Activated T-helper 1 cell treated with anti-CD3 and anti-CD28 coated beads, Interleukin-12 subunit alpha, Interleukin-12 subunit beta, Interleukin-2, Interleukin-4 antibody, amounts not matched to agents 30 ng/mL and 10 ng/mL and 1 ng/mL, durations not matched to agents 14 hours and 24 hours and 36 hours (primary cell): ENCODE measurements at regions not wholly inside any gene's neighbourhood (a gene's known extent, or its start where the extent isn't known, plus 50 kb on each side); places are given as distances from the start of the nearest gene placed in this dataset.
"Not testable (repeated sequence)": the region's sequence is repeated elsewhere in the genome, so short reads cannot be mapped to it uniquely, and the experiment has no call there.

Source experiments
- DNase-seq: peaks from one replicate; pipeline ENCODE4 v3.0.0; 2021; ENCODE audit warnings: low spot score
- H3K27ac Mint-ChIP-seq: one replicate; pipeline ENCODE4 v1.8.0; 2021; ENCODE audit warnings: mild to moderate bottlenecking, mixed read lengths
- H3K27me3 Mint-ChIP-seq: one replicate; pipeline ENCODE4 v1.8.0; 2022; ENCODE audit warnings: mild to moderate bottlenecking, moderate library complexity, mixed read lengths; ENCODE audit not compliant: insufficient read depth
- H3K36me3 Mint-ChIP-seq: one replicate; pipeline ENCODE4 v1.8.0; 2021; ENCODE audit warnings: low read depth, mixed read lengths
- H3K4me1 Mint-ChIP-seq: one replicate; pipeline ENCODE4 v1.8.0; 2021; ENCODE audit warnings: low read depth, mixed read lengths
- H3K4me3 Mint-ChIP-seq: one replicate; pipeline ENCODE4 v1.8.0; 2021; ENCODE audit warnings: mild to moderate bottlenecking, moderate library complexity, mixed read lengths
- H3K9me3 Mint-ChIP-seq: one replicate; pipeline ENCODE4 v1.8.0; 2021; ENCODE audit warnings: mixed read lengths
- intact Hi-C: fragments of 100-400 bp; cut with micrococcal nuclease; formaldehyde crosslinking; loops from one replicate; pipeline ENCODE4 v1.15.1; 2024

DNA sequence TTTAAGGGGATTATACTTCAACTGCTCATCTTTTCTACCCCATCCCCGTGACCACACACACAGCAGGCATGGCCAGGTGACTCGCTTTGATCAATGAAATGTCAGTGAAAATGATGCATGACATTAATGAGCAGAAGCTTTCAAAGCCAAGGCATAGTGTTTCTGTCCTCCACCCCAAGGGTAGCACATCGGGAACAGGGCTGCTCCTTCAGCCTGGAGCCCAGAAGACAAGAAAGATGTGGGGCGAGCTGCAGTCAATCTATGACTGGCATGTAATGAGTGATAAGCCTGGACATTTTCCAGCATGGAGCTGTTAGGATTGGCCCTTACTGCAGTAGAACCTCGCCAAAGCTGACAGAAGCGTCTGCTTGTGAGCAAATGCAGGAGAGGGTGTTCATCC lies 122.6 kb upstream of the IRX2 start:
- Mint-ChIP-seq H3K9me3 (peaks cover 14% of the 10 kb centered on the region), H3K4me1 (no peaks in the 10 kb centered on the region), H3K27ac (no peak overlapping the region), H3K27me3 (no peaks in the 10 kb centered on the region), H3K36me3 (no peaks in the 10 kb centered on the region), H3K4me3 (no peak overlapping the region)
- intact Hi-C loops, result no loop called here
- DNase-seq, result no peak

- Mint-ChIP-seq H3K36me3 (no peaks in the 10 kb centered on the region), H3K4me3 (no peak overlapping the region), H3K9me3 (peaks cover 6% of the 10 kb centered on the region), H3K4me1 (no peaks in the 10 kb centered on the region), H3K27ac (no peak overlapping the region), H3K27me3 (no peaks in the 10 kb centered on the region)
- DNase-seq, result no peak
- intact Hi-C loops, result no loop called here
These were observed 121.2 kb upstream of the IRX2 start for GRCh38 chr5:2872676-2873075.

DNA sequence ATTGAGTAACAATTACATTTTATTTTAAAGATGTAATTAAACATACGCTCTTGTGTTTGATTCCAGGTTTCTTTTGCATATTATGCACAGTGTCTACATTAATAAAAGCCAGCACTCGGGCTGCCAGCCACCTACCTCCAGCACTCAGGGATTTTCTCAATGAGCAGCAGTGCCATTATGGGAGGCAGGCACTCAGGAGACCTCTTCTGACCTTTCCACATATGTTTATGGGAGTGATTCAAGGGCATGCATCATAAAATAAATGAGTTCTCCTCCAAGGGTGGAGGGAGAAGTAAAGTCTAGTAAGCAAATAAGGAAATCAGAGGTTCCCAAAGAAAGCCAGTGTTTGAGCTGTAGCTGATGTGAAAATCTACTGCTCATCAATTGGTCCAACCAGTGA lies 119.8 kb upstream of the IRX2 start:
- Mint-ChIP-seq H3K4me3 (no peak overlapping the region), H3K9me3 (peaks cover 5% of the 10 kb centered on the region), H3K27ac (no peak overlapping the region), H3K36me3 (no peaks in the 10 kb centered on the region), H3K4me1 (no peaks in the 10 kb centered on the region), H3K27me3 (no peaks in the 10 kb centered on the region)
- intact Hi-C loops, result no loop called here
- no peak for DNase-seq

- Mint-ChIP-seq H3K4me1 (no peaks in the 10 kb centered on the region), H3K9me3 (peaks cover 9% of the 10 kb centered on the region), H3K4me3 (no peak overlapping the region), H3K27ac (no peak overlapping the region), H3K27me3 (no peaks in the 10 kb centered on the region), H3K36me3 (no peaks in the 10 kb centered on the region)
- DNase-seq, result no peak
- intact Hi-C loops, result no loop called here
These were observed 118.0 kb upstream of the IRX2 start for GRCh38 chr5:2869471-2869870.

- H3K27ac Mint-ChIP-seq, result no peak overlapping the region
- peaks cover 4% of the 10 kb centered on the region for H3K9me3 Mint-ChIP-seq
- no peak for DNase-seq
- no peak overlapping the region for H3K4me3 Mint-ChIP-seq
- intact Hi-C loops, result no loop called here
- no peaks in the 10 kb centered on the region for H3K4me1 Mint-ChIP-seq
- no peaks in the 10 kb centered on the region for H3K36me3 Mint-ChIP-seq
- no peaks in the 10 kb centered on the region for H3K27me3 Mint-ChIP-seq
These were observed 116.0 kb upstream of the IRX2 start for GRCh38 chr5:2867373-2867933.

- peaks cover 10% of the 10 kb centered on the region for H3K9me3 Mint-ChIP-seq
- intact Hi-C loops, result no loop called here
- H3K27me3 Mint-ChIP-seq, result no peaks in the 10 kb centered on the region
These were observed 115.3 kb upstream of the IRX2 start for GRCh38 chr5:2866662-2867372.

GRCh38 chr5:2865856-2866255 lies 114.4 kb upstream of the IRX2 start:
- Mint-ChIP-seq H3K4me1 (no peaks in the 10 kb centered on the region), H3K4me3 (no peak overlapping the region), H3K27ac (no peak overlapping the region), H3K9me3 (peaks cover 11% of the 10 kb centered on the region), H3K27me3 (no peaks in the 10 kb centered on the region), H3K36me3 (no peaks in the 10 kb centered on the region)
- intact Hi-C loops, result no loop called here
- DNase-seq, result no peak

More at GRCh38 chr5:2866662-2867372, 115.3 kb upstream of the IRX2 start:
- Mint-ChIP-seq H3K27ac (no peak overlapping the region), H3K4me3 (no peak overlapping the region), H3K4me1 (no peaks in the 10 kb centered on the region), H3K36me3 (no peaks in the 10 kb centered on the region)
- DNase-seq, result no peak

- no peak for DNase-seq
- no peaks in the 10 kb centered on the region for H3K36me3 Mint-ChIP-seq
- peaks cover 11% of the 10 kb centered on the region for H3K9me3 Mint-ChIP-seq
- H3K4me3 Mint-ChIP-seq, result no peak overlapping the region
- H3K4me1 Mint-ChIP-seq, result no peaks in the 10 kb centered on the region
- no peaks in the 10 kb centered on the region for H3K27me3 Mint-ChIP-seq
- intact Hi-C loops, result no loop called here
- H3K27ac Mint-ChIP-seq, result no peak overlapping the region
These were observed 113.1 kb upstream of the IRX2 start for GRCh38 chr5:2864515-2865105.

DNA sequence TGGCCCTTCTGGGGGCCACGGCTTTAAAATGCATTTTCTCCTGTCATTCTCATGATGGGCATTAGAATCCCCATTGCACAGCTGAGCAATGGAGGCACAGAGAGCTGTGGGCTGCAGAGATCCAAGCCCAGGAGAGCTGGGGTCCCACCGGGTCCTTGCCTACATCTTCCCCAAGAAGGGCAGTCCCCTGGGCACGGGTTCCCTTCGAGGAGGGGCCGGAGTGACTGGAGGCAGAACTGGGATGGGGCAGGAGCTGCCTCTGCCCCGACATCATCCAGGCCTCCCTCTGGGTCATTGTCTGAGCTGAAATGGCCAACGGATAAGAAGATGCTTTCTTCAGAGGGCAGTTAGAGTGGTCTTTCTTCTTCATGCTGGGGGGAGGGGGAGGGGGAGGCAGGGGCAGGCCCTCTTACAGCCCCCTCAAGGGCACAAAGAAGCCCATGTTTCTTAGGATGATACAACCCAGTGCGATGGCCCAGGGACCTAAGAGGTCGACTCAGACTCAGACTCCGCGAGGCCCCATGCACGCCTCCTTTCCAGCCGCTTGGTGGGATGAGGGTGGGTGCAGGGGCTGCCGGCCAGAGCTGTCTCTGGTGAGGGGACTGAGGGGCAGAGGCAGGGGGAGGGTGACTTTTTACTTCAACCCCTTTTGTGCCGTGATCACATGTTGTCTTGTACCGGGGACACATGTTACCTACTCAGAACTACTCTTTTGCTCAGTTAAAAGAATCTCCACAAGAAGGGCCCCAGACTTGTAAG lies 112.4 kb upstream of the IRX2 start:
- Mint-ChIP-seq H3K9me3 (peaks cover 11% of the 10 kb centered on the region), H3K4me1 (no peaks in the 10 kb centered on the region), H3K27ac (no peak overlapping the region), H3K4me3 (no peak overlapping the region), H3K36me3 (no peaks in the 10 kb centered on the region), H3K27me3 (no peaks in the 10 kb centered on the region)
- DNase-seq, result no peak
- intact Hi-C loops, result no loop called here

DNA sequence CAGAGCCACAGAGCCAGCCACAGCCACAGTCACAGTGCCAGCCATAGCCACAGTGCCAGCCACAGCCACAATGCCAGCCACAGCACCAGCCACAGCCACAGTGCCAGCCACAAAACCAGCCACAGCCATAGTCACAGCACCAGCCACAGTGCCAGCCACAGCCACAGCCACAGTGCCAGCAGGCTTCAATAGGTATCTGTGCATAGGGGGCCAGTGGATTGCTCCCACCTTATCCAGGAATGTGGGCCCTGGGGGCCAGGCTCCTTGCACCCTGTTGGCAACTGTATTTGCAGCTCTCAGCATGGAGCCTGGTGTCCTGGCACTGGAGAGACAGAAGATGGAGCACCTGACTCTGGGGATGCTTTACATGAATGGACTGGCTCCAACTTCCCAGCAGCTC lies 111.7 kb upstream of the IRX2 start:
- intact Hi-C loops, result no loop called here
- H3K27ac Mint-ChIP-seq, result no peak overlapping the region
- H3K9me3 Mint-ChIP-seq, result peaks cover 11% of the 10 kb centered on the region
- H3K4me3 Mint-ChIP-seq, result no peak overlapping the region
- no peaks in the 10 kb centered on the region for H3K27me3 Mint-ChIP-seq
- H3K36me3 Mint-ChIP-seq, result no peaks in the 10 kb centered on the region
- no peak for DNase-seq
- H3K4me1 Mint-ChIP-seq, result no peaks in the 10 kb centered on the region

- DNase-seq, H3K4me3 Mint-ChIP-seq, H3K4me1 Mint-ChIP-seq, H3K36me3 Mint-ChIP-seq, H3K27me3 Mint-ChIP-seq, H3K27ac Mint-ChIP-seq, intact Hi-C loops: not testable (repeated sequence)
- H3K9me3 Mint-ChIP-seq, result peaks cover 11% of the 10 kb centered on the region
These were observed 110.7 kb upstream of the IRX2 start for GRCh38 chr5:2862176-2862575.

- H3K27ac Mint-ChIP-seq, result no peak overlapping the region
- no peaks in the 10 kb centered on the region for H3K4me1 Mint-ChIP-seq
These were observed 110.1 kb upstream of the IRX2 start for GRCh38 chr5:2861605-2862004.

DNA sequence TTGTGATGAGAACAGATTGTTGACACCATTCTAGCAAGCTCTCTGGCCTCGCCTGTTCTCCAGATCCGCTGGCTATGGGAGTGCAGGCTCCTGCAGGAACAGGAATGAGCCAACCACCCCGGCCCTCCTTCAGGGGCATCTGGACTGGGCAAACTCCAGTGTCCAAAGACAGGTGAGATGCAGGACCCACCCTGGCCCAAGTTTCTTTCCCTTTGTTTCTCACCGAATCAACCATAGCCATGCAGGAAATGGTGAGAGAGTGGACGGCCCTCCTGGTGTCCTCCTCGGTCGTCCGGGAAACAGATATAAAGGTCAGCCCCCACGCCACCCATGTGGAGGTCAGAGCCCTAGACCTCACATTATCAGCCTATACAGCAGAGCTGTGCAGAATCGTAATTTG lies 108.6 kb upstream of the IRX2 start:
- intact Hi-C loops, result no loop called here
- H3K9me3 Mint-ChIP-seq, result peaks cover 10% of the 10 kb centered on the region
- H3K27ac Mint-ChIP-seq, result no peak overlapping the region
- no peaks in the 10 kb centered on the region for H3K36me3 Mint-ChIP-seq
- no peaks in the 10 kb centered on the region for H3K4me1 Mint-ChIP-seq
- no peaks in the 10 kb centered on the region for H3K27me3 Mint-ChIP-seq
- no peak overlapping the region for H3K4me3 Mint-ChIP-seq
- no peak for DNase-seq

More at GRCh38 chr5:2861605-2862004, 110.1 kb upstream of the IRX2 start:
- no peaks in the 10 kb centered on the region for H3K27me3 Mint-ChIP-seq
- DNase-seq, result no peak
- intact Hi-C loops, result no loop called here
- H3K9me3 Mint-ChIP-seq, result peaks cover 11% of the 10 kb centered on the region
- H3K36me3 Mint-ChIP-seq, result no peaks in the 10 kb centered on the region
- H3K4me3 Mint-ChIP-seq, result no peak overlapping the region
